ENCODE measurements at regions not wholly inside any gene's neighbourhood (a gene's known extent, or its start where the extent isn't known, plus 50 kb on each side); places are given as distances from the start of the nearest gene placed in this dataset.

DNA sequence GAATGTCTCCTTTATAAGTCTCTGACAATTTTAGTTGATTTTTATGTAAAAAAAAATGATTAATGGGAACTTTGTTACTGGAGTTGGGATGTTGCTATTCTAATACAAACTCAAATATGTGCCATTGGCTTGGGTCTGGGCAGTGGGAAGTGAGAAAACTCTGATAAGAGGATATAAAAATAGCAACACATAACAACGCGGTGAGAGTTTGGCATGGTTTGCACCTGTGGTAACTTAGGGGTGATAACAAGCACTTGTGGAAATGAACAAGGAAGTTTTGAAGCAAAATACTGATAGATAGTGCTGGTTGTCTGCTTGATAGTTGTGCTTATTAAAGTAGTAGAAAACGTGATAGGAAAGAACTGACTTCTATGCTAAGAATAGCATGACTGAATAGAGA is 743.3 kb upstream of the AGA start:
- no peaks in the 10 kb centered on the region for H3K27me3 ChIP-seq (ENCODE audit: control insufficient read depth, insufficient read depth, low read length)
- dilution Hi-C loops (cut with HindIII; ENCODE audit: low sequenced_read_pairs, unreplicated experiment) (no loop called here), in situ Hi-C loops (cut with MboI; ENCODE audit: low sequenced_read_pairs) (no loop called here), intact Hi-C loops (cut with micrococcal nuclease) (no loop called here)
- H4K8ac ChIP-seq (ENCODE audit: low read depth in 2 of 2, low read length in 2 of 2) = no peak overlapping the region
- no peak overlapping the region for H3K27ac ChIP-seq (ENCODE audit: insufficient read depth, low read length)
- no peak overlapping the region for H3K9ac ChIP-seq (ENCODE audit: low read depth, low read length)
- H3K4me3 ChIP-seq (ENCODE audit: insufficient read depth, low read depth, low read length) = no peak overlapping the region
- H2BK5ac ChIP-seq (ENCODE audit: low read depth, low read length, poor library complexity, severe bottlenecking) = no peak overlapping the region
- ChIA-PET CTCF (no interaction called here), POLR2A (ENCODE audit: unreplicated experiment) (no interaction called here)
- no peak overlapping the region for H3K4ac ChIP-seq (ENCODE audit: low read depth, low read length)
- H3K9me3 ChIP-seq (ENCODE audit: control insufficient read depth, insufficient read depth, low read length) = no peaks in the 10 kb centered on the region
- no peaks in the 10 kb centered on the region for H3K79me1 ChIP-seq (ENCODE audit: low read depth in 1 of 2, low read length in 2 of 2)
- no peak for ATAC-seq (ENCODE audit: low read depth)
- BruUV-seq (replicated peaks) = no TSS peak
- no peak overlapping the region for H3K23ac ChIP-seq (ENCODE audit: low read depth, low read length)
- H3K14ac ChIP-seq (replicated peaks; ENCODE audit: low read depth, low read length) = no peak overlapping the region
- no peak for DNase-seq
- TF ChIP-seq MAZ (IDR thresholded peaks at IDR 0.05; ENCODE audit: borderline replicate concordance, low read depth, low read length) = no peak
- TF ChIP-seq USF2 (IDR thresholded peaks at IDR 0.05; ENCODE audit: low read depth, low read length) = no peak
- TF ChIP-seq RFX5 (IDR thresholded peaks at IDR 0.05; ENCODE audit: low read depth, low read length) = no peak
- no peak for TF ChIP-seq MXI1 (IDR thresholded peaks at IDR 0.05; ENCODE audit: borderline replicate concordance, low read depth, low read length)
- no peak overlapping the region for H2BK120ac ChIP-seq (ENCODE audit: low read depth, low read length)
- no peaks in the 10 kb centered on the region for H3K9me1 ChIP-seq (ENCODE audit: insufficient read depth, low read length)
- no peak overlapping the region for H3K4me2 ChIP-seq (ENCODE audit: low read depth, low read length)
- no peaks in the 10 kb centered on the region for H3K4me1 ChIP-seq (ENCODE audit: control insufficient read depth, insufficient read depth, low read length)
- H3K18ac ChIP-seq (ENCODE audit: low read depth, low read length) = no peak overlapping the region
- H4K5ac ChIP-seq (ENCODE audit: low read depth, low read length) = no peak overlapping the region
- no peak overlapping the region for H4K91ac ChIP-seq (ENCODE audit: insufficient read depth, low read depth, low read length)
- H2BK20ac ChIP-seq (ENCODE audit: low read depth, low read length) = no peak overlapping the region
- no CpG with 5 or more reads among the region's 3 CpGs for WGBS, 2 experiments (ENCODE audit: extremely low coverage in 2 of 2, insufficient read length in 1 of 2)
- H2BK15ac ChIP-seq (ENCODE audit: low read depth, low read length) = no peak overlapping the region
- no peak overlapping the region for H2AFZ ChIP-seq (replicated peaks; ENCODE audit: low read length, poor library complexity)
- H2AK9ac ChIP-seq (replicated peaks; ENCODE audit: low read depth, low read length, poor library complexity) = no peak overlapping the region
- H2AK5ac ChIP-seq (ENCODE audit: low read depth, low read length) = no peak overlapping the region
- H3K36me3 ChIP-seq (ENCODE audit: control insufficient read depth, insufficient read depth, low read length) = no peaks in the 10 kb centered on the region
- no peaks in the 10 kb centered on the region for H4K20me1 ChIP-seq (ENCODE audit: insufficient read depth, low read length)
- no peak overlapping the region for H3K56ac ChIP-seq (ENCODE audit: extremely low read depth, insufficient read depth, low read length)

All from IMR-90 (cell line).